SK-N-SH (cell line): ENCODE measurements at regions not wholly inside any gene's neighbourhood (a gene's known extent, or its start where the extent isn't known, plus 50 kb on each side); places are given as distances from the start of the nearest gene placed in this dataset.
A peak's percentile ranks its signal among the peaks of the same experiment; 100 is the strongest.
"Not testable (repeated sequence)": the region's sequence is repeated elsewhere in the genome, so short reads cannot be mapped to it uniquely, and the experiment has no call there.

Source experiments
- CTCF ChIA-PET: fragments of 300-600, 350-600 bp; formaldehyde crosslinking; extraction: SDS; loops from one replicate; lab custom pipeline; 2021; lab: Yijun Ruan, JAX
- POLR2A ChIA-PET: fragments of 350-600 bp; sonication (Branson Sonifier 250); formaldehyde crosslinking; extraction: SDS; loops from one replicate; lab custom pipeline; 2020; ENCODE audit warnings: antibody characterized with exemption, inconsistent platforms; lab: Yijun Ruan, JAX
- DNase-seq: peaks from one replicate; pipeline ENCODE4 v3.0.0; 2012
- H2AFZ ChIP-seq: fragments of 200-600 bp; sonication (generic); 2 replicates; pipeline ENCODE4 v1.8.1; 2016; ENCODE audit warnings: antibody characterized with exemption, mild to moderate bottlenecking, low read depth
- H3F3A ChIP-seq: fragments of 200-600 bp; sonication (generic); replicated peaks from 2 replicates; pipeline ENCODE3; 2016; ENCODE audit warnings: antibody characterized with exemption, mild to moderate bottlenecking; ENCODE audit not compliant: insufficient read depth
- H3K27ac ChIP-seq, 2 experiments: fragments of 200-500 bp in 1 of 2; fragments of 200-600 bp in 1 of 2; sonication (Bioruptor generic) in 1 of 2; sonication (generic), shearing (Covaris generic) in 1 of 2; 2 replicates each; pipeline versions ENCODE4 v1.5.1 to v1.6.1; 2014 to 2016; ENCODE audit warnings: low read depth in 2 of 2, inconsistent platforms in 1 of 2, low read length in 1 of 2, mild to moderate bottlenecking in 1 of 2, mixed read lengths in 1 of 2
- H3K27me3 ChIP-seq: fragments of 200-600 bp; sonication (generic), shearing (Covaris generic); 2 replicates; pipeline ENCODE4 v1.6.1; 2016; ENCODE audit warnings: mixed run types; ENCODE audit not compliant: insufficient read depth
- H3K36me3 ChIP-seq, 2 experiments: fragments of 200-500 bp in 1 of 2; fragments of 200-600 bp in 1 of 2; sonication (Bioruptor generic) in 1 of 2; sonication (generic) in 1 of 2; replicated peaks in 1 of 2; 2 replicates each; pipeline versions ENCODE3 to v1.5.1; 2014 to 2016; ENCODE audit warnings: low read length in 1 of 2, mild to moderate bottlenecking in 1 of 2; ENCODE audit not compliant: insufficient read depth in 2 of 2, control insufficient read depth in 1 of 2
- H3K4me1 ChIP-seq, 2 experiments: fragments of 200-500 bp in 1 of 2; fragments of 200-600 bp in 1 of 2; sonication (Bioruptor generic) in 1 of 2; sonication (generic), shearing (Covaris generic) in 1 of 2; 2 replicates each; pipeline versions ENCODE4 v1.5.1 to v1.6.1; 2014 to 2016; ENCODE audit warnings: low read depth in 1 of 2, low read length in 1 of 2, mixed run types in 1 of 2; ENCODE audit not compliant: insufficient read depth in 2 of 2, control insufficient read depth in 1 of 2
- H3K4me2 ChIP-seq: fragments of 200-600 bp; sonication (generic), shearing (Covaris generic); 2 replicates; pipeline ENCODE4 v1.6.1; 2017; ENCODE audit warnings: mixed run types
- H3K4me3 ChIP-seq, 2 experiments: fragments of 200-500 bp in 1 of 2; fragments of 200-600 bp in 1 of 2; sonication (Bioruptor generic) in 1 of 2; sonication (generic), shearing (Covaris generic) in 1 of 2; 2 replicates each; pipeline versions ENCODE4 v1.5.1 to v1.8.1; 2014 to 2016; ENCODE audit warnings: low read depth in 2 of 2, inconsistent platforms in 1 of 2, low read length in 1 of 2, mild to moderate bottlenecking in 1 of 2, mixed read lengths in 1 of 2, moderate library complexity in 1 of 2
- H3K79me2 ChIP-seq: fragments of 200-600 bp; sonication (generic); 2 replicates; pipeline ENCODE4 v1.8.1; 2017; ENCODE audit warnings: mild to moderate bottlenecking; ENCODE audit not compliant: insufficient read depth
- H3K9ac ChIP-seq: fragments of 200-600 bp; sonication (generic); 2 replicates; pipeline ENCODE4 v1.6.1; 2017; ENCODE audit warnings: mixed run types
- H3K9me2 ChIP-seq: fragments of 200-600 bp; sonication (generic); 2 replicates; pipeline ENCODE4 v1.6.1; 2017; ENCODE audit warnings: mixed run types
- H3K9me3 ChIP-seq: fragments of 200-600 bp; sonication (generic); 2 replicates; pipeline ENCODE4 v1.6.1; 2017; ENCODE audit warnings: mixed run types, mild to moderate bottlenecking, moderate library complexity
- H4K20me1 ChIP-seq: fragments of 200-600 bp; sonication (generic); 2 replicates; pipeline ENCODE4 v1.6.1; 2017; ENCODE audit warnings: mild to moderate bottlenecking, mixed run types; ENCODE audit not compliant: insufficient read depth
- CTCF ChIP-seq: fragments of 200-600 bp; sonication (generic); IDR thresholded peaks from 2 replicates; pipeline ENCODE4 v1.6.1; 2017; ENCODE audit warnings: antibody characterized with exemption, mild to moderate bottlenecking, moderate library complexity
- EP300 ChIP-seq, 2 experiments: IDR thresholded peaks; 2 replicates each; pipeline versions ENCODE4 v1.4.0 to v1.6.1; 2012; ENCODE audit warnings: borderline replicate concordance in 1 of 2, low read depth in 1 of 2, low read length in 1 of 2
- GATA2 ChIP-seq: sonication (generic); formaldehyde crosslinking; IDR thresholded peaks from 2 replicates; pipeline ENCODE4 v1.5.0; 2020; ENCODE audit warnings: mild to moderate bottlenecking, missing genetic modification reagents
- JUND ChIP-seq: IDR thresholded peaks from 2 replicates; pipeline ENCODE4 v1.4.0; 2012
- RAD21 ChIP-seq: IDR thresholded peaks from 2 replicates; pipeline ENCODE4 v1.6.1; 2012; ENCODE audit warnings: mild to moderate bottlenecking, low read length
- RCOR1 ChIP-seq: fragments of 150-350 bp; IDR thresholded peaks from 2 replicates; pipeline ENCODE4 v1.6.1; 2017; ENCODE audit warnings: antibody characterized with exemption, low read length
- REST ChIP-seq: IDR thresholded peaks from 2 replicates; pipeline ENCODE4 v1.6.1; 2012; ENCODE audit warnings: mild to moderate bottlenecking, low read depth, low read length, moderate library complexity
- SIN3A ChIP-seq: IDR thresholded peaks from 2 replicates; pipeline ENCODE4 v1.6.1; 2012; ENCODE audit warnings: low read depth, mild to moderate bottlenecking, low read length, moderate library complexity, borderline replicate concordance
- SMC3 ChIP-seq: IDR thresholded peaks from 2 replicates; pipeline ENCODE4 v1.6.1; 2012; ENCODE audit warnings: low read depth, low read length, improper control_type of control experiment
- USF2 ChIP-seq: fragments of 150-350 bp; IDR thresholded peaks from 2 replicates; pipeline ENCODE4 v1.6.1; 2017; ENCODE audit warnings: antibody characterized with exemption, low read length, low read depth, borderline replicate concordance
- WGBS: methylation state at CpG from one replicate; pipeline ENCODE4 v1.1.6; 2017; ENCODE audit warnings: low lambda C conversion rate; 5-methylcytosine and 5-hydroxymethylcytosine counted together
- TF ChIP-seq, protein P1 (sequence below): IDR thresholded peaks from 2 replicates; pipeline ENCODE4 v1.4.0; 2012; ENCODE audit warnings: low read depth

DNA sequence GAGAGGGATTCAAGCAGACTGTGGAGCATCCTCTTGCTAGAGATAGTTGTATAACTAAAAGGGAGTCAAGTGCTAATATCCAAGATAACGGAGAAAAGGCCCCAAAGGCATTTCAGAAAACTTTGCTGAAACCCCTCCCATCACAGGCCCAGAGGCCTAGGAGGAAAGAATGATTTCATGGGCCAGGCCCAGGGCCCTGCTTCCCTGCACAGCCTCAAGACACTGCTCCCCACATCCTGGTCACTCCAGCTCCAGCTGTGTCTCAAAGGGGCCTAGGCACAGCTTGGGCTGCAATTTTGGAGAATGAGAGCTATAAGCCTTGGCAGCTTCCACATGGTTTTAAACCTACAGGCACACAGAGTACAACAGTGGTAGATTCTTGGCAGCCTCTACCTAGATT lies 85.6 kb downstream of the OR13A1 start:
- Histone ChIP-seq H3K9ac (no peak overlapping the region), H3K36me3 (no peaks in the 10 kb centered on the region), H3K9me2 (no peaks in the 10 kb centered on the region), H3K4me2 (no peak overlapping the region), H3K27me3 (peaks cover 8% of the 10 kb centered on the region; the same call in 1 of the 2 replicates), H3K4me3 (no peak overlapping the region)
- POLR2A ChIA-PET, result no interaction called here
- TF ChIP-seq, protein P1, sequence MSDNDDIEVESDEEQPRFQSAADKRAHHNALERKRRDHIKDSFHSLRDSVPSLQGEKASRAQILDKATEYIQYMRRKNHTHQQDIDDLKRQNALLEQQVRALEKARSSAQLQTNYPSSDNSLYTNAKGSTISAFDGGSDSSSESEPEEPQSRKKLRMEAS, result no peak
- TF ChIP-seq EP300 (IDR thresholded peaks at IDR 0.05; ENCODE audit: borderline replicate concordance in 1 of 2, low read depth in 1 of 2, low read length in 1 of 2) (no peak), JUND (no peak), GATA2 (CRISPR knock-in tag) (no peak), SIN3A (no peak), RCOR1 (no peak), USF2 (no peak), REST (no peak)
- TF ChIP-seq, all 33 proteins: peak for 0
- Histone ChIP-seq H3K9me3 (no peaks in the 10 kb centered on the region), H3F3A (no peaks in the 10 kb centered on the region), H4K20me1 (no peaks in the 10 kb centered on the region), H2AFZ (no peak overlapping the region), H3K79me2 (no peaks in the 10 kb centered on the region), H3K4me1 (no peaks in the 10 kb centered on the region), H3K27ac (no peak overlapping the region)
- DNase-seq, result no peak
- WGBS, result 0% methylated on average over 1 of the region's 1 CpG
- CTCF ChIA-PET, result no interaction called here

GRCh38 chr10:45235260-45235769 lies 80.1 kb downstream of the OR13A1 start:
- H3K9me3 ChIP-seq, POLR2A ChIA-PET, H3K4me1 ChIP-seq, H3K4me2 ChIP-seq, H3K27me3 ChIP-seq, H3K36me3 ChIP-seq, H3K9me2 ChIP-seq, H3F3A ChIP-seq, H3K9ac ChIP-seq, H4K20me1 ChIP-seq, H3K79me2 ChIP-seq, H3K27ac ChIP-seq, H3K4me3 ChIP-seq: not testable (repeated sequence)
- TF ChIP-seq CTCF (peak; percentile 66), SMC3 (peak; percentile 71), RAD21 (peak; percentile 85)
- 0 out of 2 replicates have a peak overlapping the region, but pooled peaks have one; percentile 35 for H2AFZ ChIP-seq
- CTCF ChIA-PET, result interaction anchor here (0.6 to 2.3 kb wide), 26 partner anchors 8 to 994 kb away, joined by 3 to 20 read pairs (median 3); partner anchors contain the start of gene ZFAND4
- peak; percentile 37 for DNase-seq
- WGBS, result 28% methylated on average over 13 of the region's 13 CpGs
